ENCODE measurements at regions not wholly inside any gene's neighbourhood (a gene's known extent, or its start where the extent isn't known, plus 50 kb on each side); places are given as distances from the start of the nearest gene placed in this dataset.

GRCh38 chr22:47386812-47387510 is 624.5 kb downstream of the TBC1D22A start:
- TF ChIP-seq, protein P1, sequence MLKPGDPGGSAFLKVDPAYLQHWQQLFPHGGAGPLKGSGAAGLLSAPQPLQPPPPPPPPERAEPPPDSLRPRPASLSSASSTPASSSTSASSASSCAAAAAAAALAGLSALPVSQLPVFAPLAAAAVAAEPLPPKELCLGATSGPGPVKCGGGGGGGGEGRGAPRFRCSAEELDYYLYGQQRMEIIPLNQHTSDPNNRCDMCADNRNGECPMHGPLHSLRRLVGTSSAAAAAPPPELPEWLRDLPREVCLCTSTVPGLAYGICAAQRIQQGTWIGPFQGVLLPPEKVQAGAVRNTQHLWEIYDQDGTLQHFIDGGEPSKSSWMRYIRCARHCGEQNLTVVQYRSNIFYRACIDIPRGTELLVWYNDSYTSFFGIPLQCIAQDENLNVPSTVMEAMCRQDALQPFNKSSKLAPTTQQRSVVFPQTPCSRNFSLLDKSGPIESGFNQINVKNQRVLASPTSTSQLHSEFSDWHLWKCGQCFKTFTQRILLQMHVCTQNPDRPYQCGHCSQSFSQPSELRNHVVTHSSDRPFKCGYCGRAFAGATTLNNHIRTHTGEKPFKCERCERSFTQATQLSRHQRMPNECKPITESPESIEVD (tag by site-specific recombination; IDR thresholded peaks at IDR 0.05) = no peak
- TF ChIP-seq ZNF146 (tag by site-specific recombination; IDR thresholded peaks at IDR 0.05) = no peak
